RWPE2 (cell line): ENCODE measurements at regions not wholly inside any gene's neighbourhood (a gene's known extent, or its start where the extent isn't known, plus 50 kb on each side); places are given as distances from the start of the nearest gene placed in this dataset.
"Not testable (repeated sequence)": the region's sequence is repeated elsewhere in the genome, so short reads cannot be mapped to it uniquely, and the experiment has no call there.

Source experiments
- ATAC-seq: fragments of 200-7000 bp; cut with Tn5 transposase; 3 replicates; pipeline ENCODE4 v1.9.1; 2021; ENCODE audit warnings: low read depth
- DNase-seq: peaks from one replicate; pipeline ENCODE4 v3.0.0-alpha.2; 2020; ENCODE audit warnings: low spot score
- H3K27ac ChIP-seq: fragments of 450-650 bp; 2 replicates; pipeline ENCODE4 v1.5.1; 2017; ENCODE audit warnings: mild to moderate bottlenecking; ENCODE audit not compliant: poor library complexity, severe bottlenecking
- H3K27me3 ChIP-seq: fragments of 250-450 bp; sonication (Bioruptor Pico); 2 replicates; pipeline ENCODE4 v1.5.1; 2021; ENCODE audit warnings: mild to moderate bottlenecking, moderate library complexity; ENCODE audit not compliant: insufficient read depth, poor library complexity, severe bottlenecking
- H3K36me3 ChIP-seq: fragments of 250-450 bp; sonication (Bioruptor Pico); 2 replicates; pipeline ENCODE4 v1.5.1; 2020; ENCODE audit warnings: low read depth, mild to moderate bottlenecking, moderate library complexity
- H3K4me1 ChIP-seq: fragments of 250-450 bp; sonication (Bioruptor Pico); 2 replicates; pipeline ENCODE4 v1.5.1; 2021; ENCODE audit warnings: mild to moderate bottlenecking, moderate library complexity; ENCODE audit not compliant: insufficient read depth, poor library complexity, severe bottlenecking
- H3K4me3 ChIP-seq: fragments of 250-450 bp; sonication (Bioruptor Pico); 2 replicates; pipeline ENCODE4 v1.5.1; 2021; ENCODE audit warnings: mild to moderate bottlenecking, moderate library complexity; ENCODE audit not compliant: severe bottlenecking
- H3K9me3 ChIP-seq: fragments of 250-450 bp; sonication (Bioruptor Pico); 2 replicates; pipeline ENCODE4 v1.5.1; 2021; ENCODE audit warnings: mild to moderate bottlenecking, moderate library complexity; ENCODE audit not compliant: severe bottlenecking
- CTCF ChIP-seq: fragments of 450-650 bp; IDR thresholded peaks from one replicate; pipeline ENCODE4 v1.5.1; 2017; ENCODE audit warnings: mild to moderate bottlenecking, moderate library complexity; ENCODE audit not compliant: poor library complexity, severe bottlenecking

GRCh38 chr1:94299627-94300553, 62.5 kb upstream of the ARHGAP29 start:
- DNase-seq: no peak
- TF ChIP-seq CTCF: no peak
- H3K9me3 ChIP-seq: no peaks in the 10 kb centered on the region
- H3K4me1 ChIP-seq: peaks cover 58% of the 10 kb centered on the region
- no peak overlapping the region for H3K4me3 ChIP-seq
- peak; percentile 83 for ATAC-seq
- H3K36me3 ChIP-seq: no peaks in the 10 kb centered on the region
- H3K27ac ChIP-seq: peak overlapping the region; percentile 89
- H3K27me3 ChIP-seq: no peaks in the 10 kb centered on the region

- no peak for DNase-seq
- TF ChIP-seq CTCF: no peak
- ATAC-seq: no peak
- Histone ChIP-seq H3K27ac (peak overlapping the region; percentile 89), H3K9me3 (no peaks in the 10 kb centered on the region), H3K36me3 (no peaks in the 10 kb centered on the region), H3K27me3 (no peaks in the 10 kb centered on the region), H3K4me1 (peaks cover 47% of the 10 kb centered on the region), H3K4me3 (no peak overlapping the region)
These were observed 61.5 kb upstream of the ARHGAP29 start for GRCh38 chr1:94298861-94299260.

GRCh38 chr1:94296018-94296417, 58.6 kb upstream of the ARHGAP29 start:
- no peak for TF ChIP-seq CTCF
- Histone ChIP-seq H3K27ac (peak overlapping the region; percentile 55), H3K9me3 (no peaks in the 10 kb centered on the region), H3K36me3 (no peaks in the 10 kb centered on the region), H3K4me3 (no peak overlapping the region), H3K4me1 (peaks cover 40% of the 10 kb centered on the region), H3K27me3 (no peaks in the 10 kb centered on the region)
- peak; percentile 63 for ATAC-seq
- no peak for DNase-seq

GRCh38 chr1:94292978-94293377, 55.6 kb upstream of the ARHGAP29 start:
- H3K4me3 ChIP-seq, ATAC-seq, H3K27me3 ChIP-seq, DNase-seq, H3K9me3 ChIP-seq, H3K27ac ChIP-seq, H3K36me3 ChIP-seq: not testable (repeated sequence)
- H3K4me1 ChIP-seq: peaks cover 11% of the 10 kb centered on the region

GRCh38 chr1:94289244-94289643, 51.9 kb upstream of the ARHGAP29 start:
- not testable (repeated sequence) for H3K4me3 ChIP-seq, H3K36me3 ChIP-seq, ATAC-seq, DNase-seq, H3K27me3 ChIP-seq, H3K27ac ChIP-seq, H3K9me3 ChIP-seq
- H3K4me1 ChIP-seq: peaks cover 11% of the 10 kb centered on the region
